ENCODE measurements at regions not wholly inside any gene's neighbourhood (a gene's known extent, or its start where the extent isn't known, plus 50 kb on each side); places are given as distances from the start of the nearest gene placed in this dataset.

DNA sequence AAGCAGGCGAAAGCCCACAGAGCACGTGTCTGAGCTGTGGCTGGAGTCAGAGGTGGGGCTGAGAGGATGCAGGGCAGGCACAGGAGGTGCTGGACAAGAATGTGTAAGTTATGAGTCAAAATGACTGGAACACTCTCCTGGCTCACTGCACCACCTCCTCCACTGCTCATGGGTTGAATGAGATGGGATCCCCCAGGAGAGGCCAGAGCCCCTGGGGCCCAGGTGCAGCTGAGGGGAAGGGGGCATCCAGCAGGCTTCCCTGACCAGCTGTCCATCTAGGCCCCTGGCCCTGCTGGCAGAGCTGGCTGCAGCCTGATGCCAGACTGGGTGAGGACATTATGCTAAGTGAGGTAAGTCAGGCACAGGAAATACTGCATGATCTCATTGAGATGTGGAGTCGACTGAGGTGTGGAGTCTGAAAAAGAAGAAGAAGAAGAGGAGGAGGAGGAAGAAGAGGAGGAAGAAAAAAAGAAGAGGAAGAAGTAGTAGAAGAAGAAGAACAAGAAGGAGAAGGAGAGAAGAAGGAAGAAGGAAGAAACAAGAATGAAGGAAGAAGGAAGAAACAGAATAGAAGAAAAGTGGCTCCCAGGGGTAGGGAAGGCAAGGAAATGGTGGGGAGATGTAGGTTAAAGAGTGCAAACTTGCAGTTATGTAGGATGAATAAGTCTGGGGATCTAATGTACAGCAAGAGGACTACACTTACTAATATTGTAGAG lies 747.4 kb downstream of the UQCRFS1 start:
- 75% methylated on average over 3 of the region's 3 CpGs for WGBS, 2 donors
- ATAC-seq, result no peak

DNA sequence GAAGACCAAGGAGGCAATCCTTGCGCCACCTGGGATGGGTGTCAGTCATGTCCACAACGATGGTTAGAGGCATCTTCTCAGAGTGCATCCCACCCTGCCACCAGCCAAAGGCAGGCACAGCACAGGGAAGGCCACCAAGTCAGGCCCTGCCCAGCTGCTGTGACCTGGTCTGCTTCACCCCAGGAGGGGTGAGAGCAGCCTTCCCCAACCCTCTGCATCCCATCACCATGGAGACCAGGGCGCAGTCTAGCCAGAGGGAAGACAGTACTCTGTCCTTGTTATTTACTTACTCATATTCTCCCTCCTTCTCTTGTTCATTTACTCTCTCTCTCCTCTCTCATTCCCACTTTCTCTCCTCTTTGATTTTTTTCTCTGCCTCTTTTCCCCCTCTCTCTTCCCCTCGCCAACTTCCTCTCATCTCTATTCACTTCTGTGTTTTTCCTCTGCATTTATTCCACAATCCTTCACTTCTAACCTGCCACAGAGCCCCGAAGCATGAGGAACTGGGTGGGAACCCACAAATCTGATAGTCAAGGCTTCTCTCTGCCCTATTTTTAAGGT lies 749.4 kb downstream of the UQCRFS1 start:
- Histone ChIP-seq H3K4me3 (no peak overlapping the region), H3K9me3 (no peaks in the 10 kb centered on the region), H3K27me3 (peaks cover 0 to 25% (median 8%) of the 10 kb centered on the region in 7 donors), H3K27ac (no peak overlapping the region), H3K36me3 (no peaks in the 10 kb centered on the region), H3K4me1 (peaks cover 0 to 8% (median 0%) of the 10 kb centered on the region in 9 donors)
- intact Hi-C loops (cut with DNase I), result loop anchor here in 5 of 10 donors (5.0 to 10.0 kb wide), 5 partner anchors 171 to 486 kb away; no protein-coding TSS in a partner anchor
- DNase-seq (no peak), ATAC-seq (no peak)
- 87 to 89% methylated on average over 5 of the region's 5 CpGs for WGBS, 2 donors
- TF ChIP-seq, protein P1, sequence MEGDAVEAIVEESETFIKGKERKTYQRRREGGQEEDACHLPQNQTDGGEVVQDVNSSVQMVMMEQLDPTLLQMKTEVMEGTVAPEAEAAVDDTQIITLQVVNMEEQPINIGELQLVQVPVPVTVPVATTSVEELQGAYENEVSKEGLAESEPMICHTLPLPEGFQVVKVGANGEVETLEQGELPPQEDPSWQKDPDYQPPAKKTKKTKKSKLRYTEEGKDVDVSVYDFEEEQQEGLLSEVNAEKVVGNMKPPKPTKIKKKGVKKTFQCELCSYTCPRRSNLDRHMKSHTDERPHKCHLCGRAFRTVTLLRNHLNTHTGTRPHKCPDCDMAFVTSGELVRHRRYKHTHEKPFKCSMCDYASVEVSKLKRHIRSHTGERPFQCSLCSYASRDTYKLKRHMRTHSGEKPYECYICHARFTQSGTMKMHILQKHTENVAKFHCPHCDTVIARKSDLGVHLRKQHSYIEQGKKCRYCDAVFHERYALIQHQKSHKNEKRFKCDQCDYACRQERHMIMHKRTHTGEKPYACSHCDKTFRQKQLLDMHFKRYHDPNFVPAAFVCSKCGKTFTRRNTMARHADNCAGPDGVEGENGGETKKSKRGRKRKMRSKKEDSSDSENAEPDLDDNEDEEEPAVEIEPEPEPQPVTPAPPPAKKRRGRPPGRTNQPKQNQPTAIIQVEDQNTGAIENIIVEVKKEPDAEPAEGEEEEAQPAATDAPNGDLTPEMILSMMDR (IDR thresholded peaks at IDR 0.05), result no peak

More for the DNA sequence above, 747.4 kb downstream of the UQCRFS1 start:
- DNase-seq, result no peak
- H3K27me3 ChIP-seq, result peaks cover 0 to 25% (median 2%) of the 10 kb centered on the region in 7 donors
- H3K4me3 ChIP-seq, result no peak overlapping the region
- H3K9me3 ChIP-seq, result no peaks in the 10 kb centered on the region
- H3K36me3 ChIP-seq, result no peaks in the 10 kb centered on the region
- peaks cover 0 to 19% (median 4%) of the 10 kb centered on the region in 9 donors for H3K4me1 ChIP-seq
- intact Hi-C loops (cut with DNase I), result loop anchor here (1.0 to 10.0 kb wide), 13 partner anchors 167 to 417 kb away; no protein-coding TSS in a partner anchor
- no peak overlapping the region for H3K27ac ChIP-seq
- TF ChIP-seq, protein P1 (IDR thresholded peaks at IDR 0.05), result no peak

DNA sequence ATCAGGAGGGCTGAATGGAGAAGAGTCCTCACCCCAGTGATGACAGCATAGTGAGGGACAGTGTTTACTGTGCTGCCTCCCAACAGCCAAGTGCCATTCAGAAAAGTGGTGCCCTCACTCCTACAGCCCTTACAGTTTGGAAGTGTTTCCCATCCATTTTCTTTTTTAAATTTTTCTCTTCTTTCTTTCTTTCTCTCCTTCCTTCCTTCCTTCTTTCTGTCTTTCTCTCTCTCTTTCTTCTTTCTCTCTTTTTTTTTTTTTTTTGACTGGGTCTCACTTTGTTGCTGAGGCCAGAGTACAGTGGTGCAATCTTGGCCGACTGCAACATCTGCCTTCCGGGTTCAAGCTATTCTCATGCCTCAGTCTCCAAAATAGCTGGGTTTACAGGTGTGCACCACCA lies 755.3 kb downstream of the UQCRFS1 start:
- DNase-seq, result no peak
- Histone ChIP-seq H3K27me3 (peaks cover 0 to 31% (median 0%) of the 10 kb centered on the region in 7 donors), H3K4me1 (no peaks in the 10 kb centered on the region), H3K27ac (no peak overlapping the region), H3K9me3 (no peaks in the 10 kb centered on the region), H3K36me3 (no peaks in the 10 kb centered on the region), H3K4me3 (no peak overlapping the region)
- intact Hi-C loops (cut with DNase I), result no loop called here
- ATAC-seq, result no peak
- 85 to 91% methylated on average over 2 of the region's 2 CpGs for WGBS, 2 donors
- TF ChIP-seq, protein P1 (IDR thresholded peaks at IDR 0.05), result no peak

DNA sequence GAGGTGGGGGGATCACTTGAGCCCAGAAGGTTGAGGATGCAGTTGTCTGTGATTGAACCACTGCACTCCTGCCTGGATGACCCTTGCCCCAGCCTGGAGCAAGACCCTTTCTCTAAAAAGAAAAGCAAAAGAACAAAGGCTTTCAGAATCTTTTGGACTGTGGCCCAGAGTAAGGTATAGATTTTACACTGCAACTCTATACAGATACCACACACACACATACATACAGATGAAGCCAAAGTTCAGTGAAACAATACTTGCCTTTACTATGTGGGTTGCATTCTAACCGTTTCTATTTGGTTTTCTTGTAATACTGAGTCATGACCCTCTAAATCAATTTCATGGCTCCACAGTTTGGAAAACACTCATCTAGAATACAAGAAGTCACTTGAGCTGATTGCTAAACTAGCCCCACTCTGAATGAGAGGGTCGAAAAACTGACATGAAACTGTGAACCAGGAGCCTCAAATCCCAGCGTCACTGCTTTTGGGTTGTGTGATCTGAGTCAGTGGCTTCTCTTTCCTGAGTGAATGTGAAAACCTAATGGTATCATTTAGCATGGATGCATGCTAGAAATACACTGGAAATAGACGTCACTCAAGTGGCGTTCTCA lies 756.1 kb downstream of the UQCRFS1 start:
- no peak overlapping the region for H3K4me3 ChIP-seq
- no peak for DNase-seq
- 74% methylated on average over 5 of the region's 5 CpGs for WGBS, 2 donors
- intact Hi-C loops (cut with DNase I), result no loop called here
- H3K36me3 ChIP-seq, result no peaks in the 10 kb centered on the region
- H3K9me3 ChIP-seq, result no peaks in the 10 kb centered on the region
- peaks cover 0 to 26% (median 0%) of the 10 kb centered on the region in 7 donors for H3K27me3 ChIP-seq
- H3K27ac ChIP-seq, result no peak overlapping the region
- H3K4me1 ChIP-seq, result no peaks in the 10 kb centered on the region
- TF ChIP-seq, protein P1 (IDR thresholded peaks at IDR 0.05), result no peak
- ATAC-seq, result no peak

All from heart right ventricle (tissue), 16 donors.